SU-DHL-6 (cell line): ENCODE measurements at regions not wholly inside any gene's neighbourhood (a gene's known extent, or its start where the extent isn't known, plus 50 kb on each side); places are given as distances from the start of the nearest gene placed in this dataset.
"Not testable (repeated sequence)": the region's sequence is repeated elsewhere in the genome, so short reads cannot be mapped to it uniquely, and the experiment has no call there.

Experiments
- EZH2phosphoT487 ChIP-seq: fragments of 200-600 bp; sonication (generic), shearing (Covaris generic); conservative IDR thresholded peaks from 2 replicates; pipeline ENCODE4 v1.6.1; 2018; ENCODE audit warnings: mild to moderate bottlenecking, antibody characterized with exemption, low read length, moderate library complexity, mixed read lengths
- TF ChIP-seq, protein P1 (sequence below): fragments of 200-600 bp; sonication (generic); IDR thresholded peaks from one replicate; pipeline ENCODE4 v1.5.1; 2017; ENCODE audit warnings: antibody characterized with exemption, mild to moderate bottlenecking, low read length, moderate library complexity; ENCODE audit not compliant: insufficient read depth, poor library complexity, severe bottlenecking

DNA sequence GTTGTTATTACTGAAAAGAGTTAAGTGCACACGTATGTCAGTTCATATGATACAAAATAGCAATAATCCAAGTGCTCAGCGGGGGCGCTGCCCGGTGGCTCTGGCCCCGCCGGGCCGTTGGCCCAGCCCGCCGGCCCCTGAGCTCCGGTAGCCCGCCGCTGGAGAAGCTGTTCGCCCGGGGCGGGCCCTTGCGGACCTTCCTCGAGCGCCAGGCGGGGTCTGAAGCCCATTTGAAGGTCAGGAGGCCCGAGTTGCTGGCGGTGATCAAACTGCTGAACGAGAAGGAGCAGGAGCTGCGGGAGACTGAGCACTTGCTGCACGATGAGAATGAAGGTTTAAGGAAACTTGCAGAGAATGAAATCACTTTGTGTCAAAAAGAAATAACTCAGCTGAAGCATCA is 599.0 kb downstream of the TRIML1 start:
- TF ChIP-seq, protein P1, sequence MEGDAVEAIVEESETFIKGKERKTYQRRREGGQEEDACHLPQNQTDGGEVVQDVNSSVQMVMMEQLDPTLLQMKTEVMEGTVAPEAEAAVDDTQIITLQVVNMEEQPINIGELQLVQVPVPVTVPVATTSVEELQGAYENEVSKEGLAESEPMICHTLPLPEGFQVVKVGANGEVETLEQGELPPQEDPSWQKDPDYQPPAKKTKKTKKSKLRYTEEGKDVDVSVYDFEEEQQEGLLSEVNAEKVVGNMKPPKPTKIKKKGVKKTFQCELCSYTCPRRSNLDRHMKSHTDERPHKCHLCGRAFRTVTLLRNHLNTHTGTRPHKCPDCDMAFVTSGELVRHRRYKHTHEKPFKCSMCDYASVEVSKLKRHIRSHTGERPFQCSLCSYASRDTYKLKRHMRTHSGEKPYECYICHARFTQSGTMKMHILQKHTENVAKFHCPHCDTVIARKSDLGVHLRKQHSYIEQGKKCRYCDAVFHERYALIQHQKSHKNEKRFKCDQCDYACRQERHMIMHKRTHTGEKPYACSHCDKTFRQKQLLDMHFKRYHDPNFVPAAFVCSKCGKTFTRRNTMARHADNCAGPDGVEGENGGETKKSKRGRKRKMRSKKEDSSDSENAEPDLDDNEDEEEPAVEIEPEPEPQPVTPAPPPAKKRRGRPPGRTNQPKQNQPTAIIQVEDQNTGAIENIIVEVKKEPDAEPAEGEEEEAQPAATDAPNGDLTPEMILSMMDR = not testable (repeated sequence)
- TF ChIP-seq EZH2phosphoT487 = not testable (repeated sequence)
